Colonic mucosa (tissue), 4 donors: ENCODE measurements at regions not wholly inside any gene's neighbourhood (a gene's known extent, or its start where the extent isn't known, plus 50 kb on each side); places are given as distances from the start of the nearest gene placed in this dataset.

Source experiments
- DNase-seq: peaks from one replicate; pipeline ENCODE4 v3.0.0-alpha.2; 2020
- H3K27ac ChIP-seq: fragments of 200-600 bp; one replicate; pipeline ENCODE4 v1.8.0; 2021
- H3K27me3 ChIP-seq: fragments of 200-600 bp; one replicate; pipeline ENCODE4 v1.8.0; 2021
- H3K36me3 ChIP-seq: fragments of 200-600 bp; one replicate; pipeline ENCODE4 v1.8.0; 2021
- H3K4me1 ChIP-seq: fragments of 200-600 bp; one replicate; pipeline ENCODE4 v1.8.0; 2021; ENCODE audit warnings: mild to moderate bottlenecking
- H3K4me3 ChIP-seq: fragments of 200-600 bp; one replicate; pipeline ENCODE4 v1.8.0; 2021
- H3K9ac ChIP-seq, 2 donors: one replicate each; pipeline ENCODE4 v1.7.0; 2013; ENCODE audit warnings: control low read depth in 2 of 2, low read depth in 2 of 2, low read length in 2 of 2
- H3K9me3 ChIP-seq: fragments of 200-600 bp; one replicate; pipeline ENCODE4 v1.8.0; 2021
- CTCF ChIP-seq: fragments of 200-600 bp; IDR thresholded peaks from one replicate; pipeline ENCODE4 v1.8.0; 2022; ENCODE audit warnings: antibody characterized with exemption, mild to moderate bottlenecking
- intact Hi-C: fragments of 100-400 bp; cut with DNase I; formaldehyde crosslinking; loops from one replicate; pipeline ENCODE4 v1.14.1; 2022
- donor health status: healthy.
- donor health status: DM: no; HTN: no; CAD: no.
- donor health status: DM: no; HTN: no; CAD: no.

DNA sequence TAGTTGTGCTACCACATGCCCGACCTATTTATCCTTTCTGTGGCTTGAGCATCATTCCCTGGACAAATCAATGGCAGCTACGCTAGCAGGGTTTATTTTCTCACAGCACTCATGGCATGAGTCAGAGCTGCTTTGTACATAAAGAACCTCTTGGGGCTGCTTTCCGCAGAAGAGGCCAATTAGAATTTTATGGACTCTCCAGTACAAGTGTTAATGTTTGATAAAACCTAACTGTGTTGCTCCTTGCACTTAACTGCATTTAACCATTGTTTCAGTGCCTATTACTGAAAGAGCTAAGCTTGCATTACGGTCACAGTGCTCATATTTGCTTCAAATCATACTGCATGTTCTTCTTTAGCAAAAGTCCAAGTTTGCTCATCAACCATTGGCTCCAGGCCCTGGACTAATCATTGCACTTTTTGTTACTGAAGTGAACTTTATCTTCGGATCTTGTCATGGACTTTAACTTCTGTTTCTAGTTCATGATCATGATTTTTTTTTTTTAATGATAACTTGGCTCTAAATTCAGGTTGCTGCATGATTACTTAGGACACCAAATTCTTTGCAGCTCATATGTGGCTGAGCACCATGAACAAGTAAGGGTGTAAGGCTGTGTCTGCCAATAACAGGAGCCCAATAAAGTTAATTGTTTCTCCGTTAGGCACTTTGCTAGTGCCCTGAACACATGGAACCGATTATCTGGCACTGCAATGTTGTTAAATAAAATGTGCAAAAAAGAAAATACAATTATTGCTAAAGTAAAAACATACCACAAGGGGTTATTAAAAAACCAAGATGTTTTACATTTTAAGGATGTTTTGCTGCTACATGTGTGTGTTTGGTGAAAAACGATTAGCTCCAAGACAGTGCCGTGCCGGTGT is 492.2 kb downstream of the KCNJ2 start:
- intact Hi-C loops: no loop called here
- no peaks in the 10 kb centered on the region for H3K27me3 ChIP-seq
- H3K4me3 ChIP-seq: no peak overlapping the region
- no peak for TF ChIP-seq CTCF
- no peaks in the 10 kb centered on the region for H3K36me3 ChIP-seq
- no peaks in the 10 kb centered on the region for H3K9me3 ChIP-seq
- peak overlapping the region; percentile 20 for H3K27ac ChIP-seq
- H3K4me1 ChIP-seq: no peaks in the 10 kb centered on the region
- H3K9ac ChIP-seq: no peak overlapping the region
- peak; percentile 57 for DNase-seq

DNA sequence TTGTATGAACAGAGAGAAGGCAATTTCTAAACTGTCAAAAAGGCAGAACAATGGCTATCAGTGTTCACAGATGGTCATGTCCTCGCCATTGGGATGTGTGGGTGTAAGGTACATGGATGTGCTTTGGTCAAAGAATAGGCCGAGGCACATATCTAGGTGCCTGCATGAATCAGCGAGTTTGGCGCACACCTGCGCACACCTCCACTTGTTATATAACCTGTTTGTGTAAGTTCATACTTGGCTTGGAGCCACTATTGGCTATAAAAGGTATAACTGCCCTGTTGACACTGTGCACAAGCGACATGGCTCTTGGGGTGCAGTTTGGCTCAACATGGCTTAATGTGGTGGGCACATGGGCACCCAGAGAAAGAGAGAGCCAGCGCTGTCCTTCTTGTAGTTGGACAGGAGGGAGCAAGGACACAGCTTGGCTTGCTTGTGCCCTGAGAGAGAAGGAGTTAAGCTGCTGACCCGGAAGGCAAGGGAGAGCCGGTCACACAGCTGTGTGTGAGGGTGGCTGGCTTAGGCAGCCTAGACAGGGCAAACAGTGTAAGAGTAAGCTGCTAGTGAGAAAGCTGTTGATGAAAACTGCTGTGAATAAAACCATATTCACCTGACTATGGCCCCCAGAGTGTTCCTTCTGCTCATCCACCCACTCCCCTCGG is 499.1 kb downstream of the KCNJ2 start:
- intact Hi-C loops: no loop called here
- no peaks in the 10 kb centered on the region for H3K36me3 ChIP-seq
- H3K4me1 ChIP-seq: no peaks in the 10 kb centered on the region
- H3K27me3 ChIP-seq: no peaks in the 10 kb centered on the region
- TF ChIP-seq CTCF: no peak
- no peak overlapping the region for H3K27ac ChIP-seq
- no peaks in the 10 kb centered on the region for H3K9me3 ChIP-seq
- H3K9ac ChIP-seq: no peak overlapping the region
- no peak overlapping the region for H3K4me3 ChIP-seq
- peak; percentile 67 for DNase-seq

GRCh38 chr17:70668938-70669778 is 499.8 kb downstream of the KCNJ2 start:
- Histone ChIP-seq H3K9me3 (no peaks in the 10 kb centered on the region), H3K4me3 (no peak overlapping the region), H3K27me3 (no peaks in the 10 kb centered on the region), H3K36me3 (no peaks in the 10 kb centered on the region), H3K9ac (no peak overlapping the region), H3K27ac (no peak overlapping the region), H3K4me1 (no peaks in the 10 kb centered on the region)
- intact Hi-C loops: no loop called here
- no peak for TF ChIP-seq CTCF
- DNase-seq: no peak

GRCh38 chr17:70674061-70674460 is 504.7 kb downstream of the KCNJ2 start:
- DNase-seq: no peak
- no peaks in the 10 kb centered on the region for H3K36me3 ChIP-seq
- H3K27ac ChIP-seq: no peak overlapping the region
- H3K9ac ChIP-seq: no peak overlapping the region
- TF ChIP-seq CTCF: no peak
- H3K4me3 ChIP-seq: no peak overlapping the region
- H3K9me3 ChIP-seq: no peaks in the 10 kb centered on the region
- no peaks in the 10 kb centered on the region for H3K4me1 ChIP-seq
- intact Hi-C loops: no loop called here
- H3K27me3 ChIP-seq: no peaks in the 10 kb centered on the region

DNA sequence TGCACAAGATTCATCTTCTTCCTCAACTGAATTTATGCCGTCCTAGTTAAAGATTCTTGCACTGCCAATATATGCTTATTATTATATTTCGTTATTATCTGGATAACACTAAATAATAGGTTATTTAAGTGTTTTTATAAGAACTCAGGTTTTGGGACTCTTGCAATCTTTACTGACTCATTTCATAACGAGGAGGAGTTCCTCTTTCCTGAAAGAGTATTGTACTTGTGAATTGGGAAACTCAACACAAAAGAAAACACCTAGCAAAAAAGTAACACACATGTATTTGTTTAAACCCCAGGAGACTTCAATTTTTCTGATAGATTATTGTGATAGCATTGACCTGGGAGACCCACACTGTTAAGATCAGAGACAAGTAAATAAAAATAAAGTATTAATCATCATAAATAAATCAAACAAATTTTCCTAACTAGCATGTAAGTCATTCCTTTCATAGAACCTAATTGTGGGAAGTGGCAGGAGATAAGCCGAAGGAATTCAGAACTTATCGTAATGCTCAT is 505.8 kb downstream of the KCNJ2 start:
- no peak overlapping the region for H3K27ac ChIP-seq
- H3K9ac ChIP-seq: no peak overlapping the region
- intact Hi-C loops: no loop called here
- DNase-seq: no peak
- no peaks in the 10 kb centered on the region for H3K4me1 ChIP-seq
- no peaks in the 10 kb centered on the region for H3K27me3 ChIP-seq
- H3K9me3 ChIP-seq: no peaks in the 10 kb centered on the region
- TF ChIP-seq CTCF: no peak
- H3K4me3 ChIP-seq: no peak overlapping the region
- H3K36me3 ChIP-seq: no peaks in the 10 kb centered on the region
